ENCODE measurements at regions not wholly inside any gene's neighbourhood (a gene's known extent, or its start where the extent isn't known, plus 50 kb on each side); places are given as distances from the start of the nearest gene placed in this dataset.

GRCh38 chr5:161134083-161134482 is 282.1 kb upstream of the ATP10B start:
- DNase-seq (ENCODE audit: low spot score) = no peak

GRCh38 chr5:161115941-161116340 is 263.9 kb upstream of the ATP10B start:
- DNase-seq (ENCODE audit: low spot score) = no peak

GRCh38 chr5:161112371-161112770 is 260.4 kb upstream of the ATP10B start:
- no peak for DNase-seq (ENCODE audit: low spot score)

- DNase-seq (ENCODE audit: low spot score) = peak; percentile 43
Observed at GRCh38 chr5:161105525-161105924, 253.5 kb upstream of the ATP10B start.

GRCh38 chr5:161098516-161098915 is 246.5 kb upstream of the ATP10B start:
- DNase-seq (ENCODE audit: low spot score) = no peak

GRCh38 chr5:161096581-161096980 is 244.6 kb upstream of the ATP10B start:
- DNase-seq (ENCODE audit: low spot score) = no peak

- peak; percentile 3 for DNase-seq (ENCODE audit: low spot score)
Observed at GRCh38 chr5:161095953-161096352, 243.9 kb upstream of the ATP10B start.

GRCh38 chr5:161094411-161094810 is 242.4 kb upstream of the ATP10B start:
- DNase-seq (ENCODE audit: low spot score) = no peak

GRCh38 chr5:161093100-161093499 is 241.1 kb upstream of the ATP10B start:
- DNase-seq (ENCODE audit: low spot score) = no peak

- no peak for DNase-seq (ENCODE audit: low spot score)
Observed at GRCh38 chr5:161089569-161089968, 237.6 kb upstream of the ATP10B start.

- DNase-seq (ENCODE audit: low spot score) = peak; percentile 2
Observed at GRCh38 chr5:161086461-161086860, 234.4 kb upstream of the ATP10B start.

- DNase-seq (ENCODE audit: low spot score) = no peak
Observed at GRCh38 chr5:161085056-161085455, 233.0 kb upstream of the ATP10B start.

- no peak for DNase-seq (ENCODE audit: low spot score)
Observed at GRCh38 chr5:161084115-161084514, 232.1 kb upstream of the ATP10B start.

GRCh38 chr5:161078793-161079192 is 226.8 kb upstream of the ATP10B start:
- DNase-seq (ENCODE audit: low spot score) = no peak

GRCh38 chr5:161077936-161078545 is 226.0 kb upstream of the ATP10B start:
- DNase-seq (ENCODE audit: low spot score) = no peak

- no peak for DNase-seq (ENCODE audit: low spot score)
Observed at GRCh38 chr5:161077496-161077895, 225.5 kb upstream of the ATP10B start.

- no peak for DNase-seq (ENCODE audit: low spot score)
Observed at GRCh38 chr5:161064781-161065180, 212.8 kb upstream of the ATP10B start.

GRCh38 chr5:161064297-161064696 is 212.3 kb upstream of the ATP10B start:
- no peak for DNase-seq (ENCODE audit: low spot score)

- no peak for DNase-seq (ENCODE audit: low spot score)
Observed at GRCh38 chr5:161058781-161059180, 206.8 kb upstream of the ATP10B start.

GRCh38 chr5:161051920-161052500 is 200.0 kb upstream of the ATP10B start:
- DNase-seq (ENCODE audit: low spot score) = peak; percentile 10

GRCh38 chr5:161047024-161047423 is 195.0 kb upstream of the ATP10B start:
- no peak for DNase-seq (ENCODE audit: low spot score)

- no peak for DNase-seq (ENCODE audit: low spot score)
Observed at GRCh38 chr5:161042862-161043261, 190.9 kb upstream of the ATP10B start.

GRCh38 chr5:161042443-161042842 is 190.4 kb upstream of the ATP10B start:
- DNase-seq (ENCODE audit: low spot score) = no peak

GRCh38 chr5:161040818-161041217 is 188.8 kb upstream of the ATP10B start:
- DNase-seq (ENCODE audit: low spot score) = no peak
